M059J (cell line): ENCODE measurements at regions not wholly inside any gene's neighbourhood (a gene's known extent, or its start where the extent isn't known, plus 50 kb on each side); places are given as distances from the start of the nearest gene placed in this dataset.
"Not testable (repeated sequence)": the region's sequence is repeated elsewhere in the genome, so short reads cannot be mapped to it uniquely, and the experiment has no call there.

Source experiments
- DNase-seq: peaks from one replicate; pipeline ENCODE4 v3.0.0-alpha.2; 2012; ENCODE audit warnings: low read depth

DNA sequence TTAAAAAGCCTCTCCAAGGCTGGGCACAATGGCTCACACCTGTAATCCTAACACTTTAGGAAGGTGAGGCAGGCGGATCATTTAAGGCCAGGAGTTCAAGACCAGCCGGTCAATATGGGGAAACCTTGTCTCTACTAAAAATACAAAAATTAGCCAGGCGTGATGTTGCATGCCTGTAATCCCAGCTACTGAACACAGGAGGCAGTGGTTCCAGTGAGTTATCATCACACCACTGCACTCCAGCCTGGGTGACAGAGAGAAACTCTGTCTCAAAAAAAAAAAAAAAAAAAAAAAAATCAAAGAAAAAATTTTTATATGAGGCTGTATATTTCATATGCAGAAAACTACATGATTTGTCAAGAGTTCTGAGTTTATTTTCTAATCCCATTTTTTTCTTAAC is 1107.1 kb upstream of the TMPRSS15 start:
- DNase-seq, result no peak

DNA sequence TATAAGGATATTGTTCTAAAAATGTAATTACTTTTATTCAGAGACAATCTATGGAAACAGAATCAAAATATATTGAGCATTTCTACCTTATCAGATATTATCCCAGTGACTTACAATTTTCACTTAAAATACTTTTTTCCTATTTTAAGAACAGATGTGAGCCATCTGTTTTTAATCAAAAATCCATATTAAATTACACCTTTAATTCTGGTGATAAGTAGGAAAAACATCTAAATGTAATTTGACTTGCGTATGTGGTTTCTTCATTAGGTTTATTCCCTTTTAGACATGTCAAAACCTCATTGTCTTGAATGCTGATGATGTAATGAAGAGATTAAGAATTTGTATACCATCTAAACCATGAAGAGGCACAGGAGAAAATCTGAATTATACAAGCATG is 1118.8 kb upstream of the TMPRSS15 start:
- DNase-seq, result no peak

DNA sequence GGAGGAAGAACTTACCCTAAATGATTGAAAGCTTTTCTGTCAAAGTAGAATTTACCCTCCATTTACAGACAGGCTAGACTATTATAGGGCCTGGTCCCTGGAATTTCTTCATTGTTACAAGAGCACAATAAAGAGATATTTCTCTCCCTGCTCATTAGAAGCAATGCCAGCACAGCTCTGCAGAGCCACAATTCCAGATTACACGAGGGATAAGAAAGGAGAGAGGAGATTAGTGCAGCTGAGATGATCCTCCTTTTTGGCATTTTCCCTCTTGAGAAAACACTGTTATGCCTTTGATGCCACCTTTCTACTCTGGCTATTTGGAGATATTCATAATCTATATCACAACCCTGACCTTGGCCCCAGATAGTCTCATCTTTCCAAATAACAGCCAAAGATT is 1119.5 kb upstream of the TMPRSS15 start:
- DNase-seq, result no peak

DNA sequence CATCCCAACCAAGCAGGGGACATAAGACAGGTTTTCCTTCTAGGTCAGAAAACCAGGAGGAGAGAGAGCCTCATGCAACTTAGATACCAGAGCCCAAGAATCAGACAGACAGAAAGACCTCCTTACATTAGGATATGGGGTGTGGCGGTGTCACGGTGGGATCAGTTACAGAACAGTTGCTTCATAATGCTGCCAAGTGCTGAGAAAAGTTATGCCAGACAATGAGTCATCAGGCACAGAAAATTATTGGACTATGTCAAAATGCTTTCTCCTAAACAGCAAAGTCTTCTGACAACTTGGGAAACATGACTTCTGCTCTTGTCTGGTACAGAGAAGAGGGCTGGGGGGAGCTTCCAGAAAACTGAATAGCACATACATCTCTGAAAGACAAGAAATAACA is 1120.2 kb upstream of the TMPRSS15 start:
- DNase-seq, result no peak

DNA sequence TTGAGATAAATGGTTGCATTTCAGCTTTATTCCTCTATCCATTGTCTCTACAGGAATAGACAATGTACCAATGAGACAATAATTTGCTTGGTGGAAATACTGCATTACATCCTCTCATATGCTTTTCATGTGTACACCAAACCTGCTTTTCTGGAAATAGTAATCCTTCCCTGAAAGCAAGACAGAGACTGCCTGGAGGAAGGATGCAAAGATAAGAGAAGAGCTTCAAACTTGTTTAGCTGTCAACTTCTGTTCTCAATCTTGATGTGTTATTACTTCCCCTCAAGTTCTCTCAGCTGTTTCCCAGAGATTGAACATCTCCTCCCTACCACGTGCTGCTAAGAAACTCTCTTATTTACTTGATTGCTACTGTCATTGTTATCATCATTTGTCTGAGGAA is 1125.4 kb upstream of the TMPRSS15 start:
- no peak for DNase-seq

DNA sequence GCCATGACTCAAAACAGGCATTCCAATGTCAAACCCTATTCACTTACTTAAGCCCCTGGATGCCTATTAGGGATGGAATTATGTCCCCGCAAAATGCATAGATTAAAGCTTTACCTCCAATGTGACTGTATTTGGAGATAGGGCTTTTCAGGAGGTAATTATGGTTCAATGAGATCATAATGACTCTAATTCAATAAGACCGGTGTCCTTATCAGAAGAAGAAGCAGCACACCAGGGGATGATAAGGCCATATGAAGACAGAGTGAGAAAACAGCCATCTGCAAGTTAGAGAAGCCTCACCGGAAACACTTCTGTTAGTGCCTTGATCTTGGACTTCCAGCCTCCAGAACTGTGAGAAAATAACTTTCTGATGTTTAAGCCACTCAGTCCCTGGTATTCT is 1131.8 kb upstream of the TMPRSS15 start:
- DNase-seq, result no peak

DNA sequence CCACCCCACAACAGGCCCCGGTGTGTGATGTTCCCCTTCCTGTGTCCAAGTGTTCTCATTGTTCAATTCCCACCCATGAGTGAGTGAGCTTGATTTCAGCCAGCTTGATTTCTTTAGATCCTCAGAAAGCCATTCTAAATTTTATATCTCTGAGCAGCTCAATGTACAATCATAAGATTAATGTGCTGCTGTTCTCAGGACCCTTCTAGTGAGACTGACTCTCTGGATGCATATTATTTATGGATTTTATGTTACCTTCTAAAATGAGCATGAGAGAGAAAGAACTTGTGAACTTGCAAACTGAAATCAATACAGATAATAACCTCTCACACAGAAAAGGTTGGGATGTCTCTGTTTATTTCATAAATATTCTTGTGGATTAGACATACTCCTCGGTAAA is 1133.5 kb upstream of the TMPRSS15 start:
- DNase-seq, result no peak

DNA sequence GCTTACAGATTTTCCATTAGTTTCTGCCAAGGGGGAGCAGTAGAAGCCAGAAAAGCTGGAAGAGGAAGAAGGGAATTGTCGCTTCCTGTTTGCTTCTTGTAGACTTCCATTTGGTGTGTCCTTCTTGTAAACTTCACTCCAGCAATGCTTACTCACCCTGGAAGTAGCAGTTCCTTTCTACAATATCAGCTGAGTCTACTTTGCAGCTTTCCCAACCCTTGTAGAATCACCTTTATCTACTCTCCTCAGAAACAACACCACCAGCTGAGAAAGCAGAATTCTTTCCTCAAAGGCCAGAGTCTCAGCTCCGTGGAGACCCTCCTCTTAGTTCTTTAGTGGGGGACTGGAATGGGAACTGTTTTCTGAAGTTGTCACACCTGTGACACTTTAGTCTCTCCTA is 1136.7 kb upstream of the TMPRSS15 start:
- DNase-seq, result no peak

DNA sequence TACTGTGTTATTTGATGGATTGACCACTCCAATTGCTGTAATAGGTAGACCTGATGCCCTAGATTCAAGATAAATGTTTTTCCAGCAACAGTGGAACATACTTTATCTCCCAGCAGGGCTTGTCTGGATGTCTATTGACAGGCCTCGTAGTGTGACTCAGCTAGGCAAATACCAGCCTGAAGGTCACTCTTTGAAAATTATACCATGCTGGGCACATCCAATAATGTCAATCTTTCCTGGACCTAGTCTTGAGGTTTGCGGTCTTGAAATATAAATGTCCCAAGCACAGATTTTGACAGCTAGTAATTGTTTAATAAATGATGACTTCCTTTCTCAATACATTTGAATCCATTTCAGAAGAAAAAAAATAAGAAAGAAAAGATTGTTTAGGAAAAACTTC is 1138.0 kb upstream of the TMPRSS15 start:
- DNase-seq, result no peak

DNA sequence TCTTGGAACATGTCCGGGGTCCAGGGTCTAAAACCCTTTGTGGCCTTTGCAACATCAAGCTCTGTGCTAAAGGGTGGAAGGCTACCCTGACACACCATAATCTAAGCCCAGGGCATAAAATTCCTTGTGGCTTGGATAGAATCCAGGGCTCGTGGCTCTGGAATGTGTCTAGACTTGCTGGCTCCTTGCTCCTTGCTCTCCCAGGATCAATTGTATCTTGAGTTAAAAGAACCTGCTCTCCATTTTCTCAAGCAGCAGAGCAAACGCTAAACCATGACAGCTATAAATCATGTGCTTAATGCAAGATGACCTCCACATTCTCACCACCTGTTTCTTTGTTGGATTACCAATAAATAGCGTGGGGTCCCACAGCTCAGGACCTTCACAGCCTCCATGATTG is 1140.9 kb upstream of the TMPRSS15 start:
- not testable (repeated sequence) for DNase-seq

DNA sequence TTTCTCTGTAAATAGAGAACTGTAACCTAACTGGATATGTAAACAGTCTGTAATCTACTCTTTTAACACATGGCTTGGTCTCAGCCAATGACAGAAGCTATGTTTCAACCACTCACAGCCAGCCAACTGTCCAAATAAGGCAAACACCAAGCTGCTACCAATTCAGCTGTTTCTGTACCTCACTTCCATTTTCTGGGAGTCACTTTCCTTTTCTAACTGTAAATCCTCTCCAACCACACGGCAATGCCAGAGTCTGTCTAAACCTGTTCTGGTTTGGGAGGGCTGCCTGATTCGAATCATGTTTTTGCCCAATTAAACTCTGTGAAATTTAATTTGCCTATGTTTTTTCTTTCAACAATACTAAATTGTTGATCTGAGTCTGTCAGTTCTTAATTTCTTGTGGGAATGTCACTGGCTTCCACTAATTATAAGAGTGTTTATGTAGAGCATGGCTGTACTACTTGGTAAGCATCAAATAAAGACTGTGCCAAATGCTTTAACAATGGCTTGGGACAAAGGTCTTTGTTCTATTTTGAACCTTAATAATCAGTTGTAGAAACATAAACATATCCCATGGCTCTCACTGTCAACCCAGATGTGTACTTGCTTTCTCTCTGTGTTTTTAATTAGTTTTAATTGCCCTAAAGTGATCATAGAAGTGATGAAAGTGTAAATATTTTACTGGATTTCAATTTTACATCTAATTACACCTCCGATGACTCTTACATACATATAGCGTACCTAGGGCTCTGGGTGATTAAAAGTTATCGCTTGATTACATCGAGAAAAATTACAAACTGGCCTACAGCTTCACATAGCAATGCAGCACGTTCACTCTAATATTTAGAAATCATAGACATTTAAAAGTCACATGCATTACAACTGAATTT is 1144.6 kb upstream of the TMPRSS15 start:
- DNase-seq, result no peak

DNA sequence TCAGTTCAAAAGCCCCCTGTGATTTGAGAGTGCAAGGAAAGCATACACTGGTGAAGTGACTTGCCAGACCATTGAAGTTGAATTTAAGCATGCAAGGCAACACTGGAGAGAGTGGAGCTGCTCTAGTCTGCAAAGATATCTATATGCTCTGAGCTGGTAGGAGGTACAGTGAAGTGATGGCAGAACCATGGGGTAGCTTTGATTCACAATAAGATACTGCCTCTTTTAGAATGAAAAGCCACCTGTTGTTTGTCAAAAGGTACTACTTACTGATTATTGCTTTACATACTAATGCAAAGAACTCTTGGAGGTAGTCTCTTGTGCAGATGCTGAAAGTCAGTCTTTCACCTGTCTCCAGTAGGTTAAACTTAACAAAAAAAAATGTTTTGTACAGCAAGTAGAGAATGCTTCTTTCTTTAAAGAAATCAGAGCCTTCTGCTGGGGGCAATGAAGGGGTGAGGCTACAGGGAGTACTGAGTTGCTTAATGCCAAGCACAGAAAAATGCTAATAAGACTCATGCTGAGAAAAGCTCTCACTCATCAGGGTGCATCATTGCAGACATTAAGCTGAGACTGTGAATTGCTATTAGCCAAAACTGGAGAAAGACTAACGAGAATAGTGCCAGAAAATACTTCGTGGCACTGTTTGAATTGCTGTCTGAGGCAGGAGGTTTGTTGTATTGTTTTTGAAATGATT is 1150.5 kb upstream of the TMPRSS15 start:
- no peak for DNase-seq

DNA sequence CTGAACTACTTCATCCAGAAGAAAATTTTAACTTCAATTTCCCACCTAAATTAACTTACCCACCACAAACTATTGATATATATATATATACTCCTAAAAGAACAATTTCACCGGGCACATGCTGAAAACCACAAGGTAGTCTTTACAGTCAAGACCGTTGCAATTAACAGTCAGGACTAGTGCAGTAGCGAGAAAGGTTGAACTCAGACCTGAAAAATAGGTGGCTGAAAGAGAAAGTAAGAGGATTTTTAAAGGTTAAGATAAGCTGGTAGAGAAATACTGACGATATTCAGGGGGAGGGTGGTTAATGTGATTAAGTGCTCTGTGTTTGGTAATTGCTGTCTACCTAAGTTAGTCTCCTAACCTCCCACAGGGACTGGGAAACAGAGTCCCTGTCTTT is 1153.5 kb upstream of the TMPRSS15 start:
- no peak for DNase-seq

DNA sequence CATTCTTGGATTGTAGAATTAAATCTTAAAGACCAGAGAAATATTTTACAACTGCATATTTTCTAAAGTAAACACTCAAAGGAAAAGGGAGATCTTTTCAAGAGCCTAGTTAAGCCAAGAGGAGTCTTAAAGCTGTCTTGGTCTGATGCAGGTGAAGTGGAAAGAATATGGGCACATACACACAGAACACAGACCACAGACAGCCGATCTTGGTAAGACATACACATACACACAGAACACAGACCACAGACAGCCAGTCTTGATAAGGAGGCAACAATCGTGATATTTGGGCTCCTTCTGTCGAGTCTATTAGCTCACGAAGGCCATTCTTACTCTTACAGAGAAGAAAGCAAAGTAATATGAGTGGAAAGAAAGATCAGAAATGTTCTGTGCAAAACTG is 1153.9 kb upstream of the TMPRSS15 start:
- no peak for DNase-seq

DNA sequence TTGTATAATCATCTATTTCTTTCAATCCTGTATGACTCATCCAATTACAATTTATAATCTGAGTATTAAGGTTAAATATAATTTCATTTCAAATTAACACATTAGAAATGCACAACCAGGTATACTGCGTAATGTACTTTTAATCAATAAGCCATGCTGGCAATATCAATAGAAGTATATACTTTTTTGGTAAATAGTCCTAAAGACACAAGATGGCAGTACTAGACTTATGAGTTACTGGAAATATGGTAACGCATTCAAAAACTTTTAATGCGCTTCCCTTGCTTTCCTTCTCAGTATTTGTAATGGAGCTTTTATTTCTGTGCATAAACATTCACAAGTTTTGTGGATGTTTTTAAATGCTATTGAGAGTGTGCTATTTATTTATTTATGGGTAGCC is 1162.0 kb upstream of the TMPRSS15 start:
- no peak for DNase-seq

DNA sequence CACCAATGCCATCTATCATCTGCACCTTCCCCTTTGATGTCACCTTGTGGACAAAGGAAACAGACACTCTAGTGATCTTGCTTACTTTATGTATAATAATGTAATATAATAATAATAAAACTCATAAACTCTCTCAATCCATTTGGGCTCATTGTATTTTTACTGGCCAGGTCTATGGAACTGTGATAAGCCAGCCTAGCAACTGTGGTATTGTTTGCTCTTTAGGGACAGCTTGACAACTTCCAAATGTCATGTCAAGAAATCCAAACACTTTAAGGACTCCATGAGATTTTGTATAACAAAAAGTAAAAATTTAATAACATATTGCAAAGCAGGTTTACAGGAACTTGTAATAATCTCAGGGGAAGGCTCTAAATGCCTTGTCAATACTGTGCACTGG is 1163.4 kb upstream of the TMPRSS15 start:
- no peak for DNase-seq

DNA sequence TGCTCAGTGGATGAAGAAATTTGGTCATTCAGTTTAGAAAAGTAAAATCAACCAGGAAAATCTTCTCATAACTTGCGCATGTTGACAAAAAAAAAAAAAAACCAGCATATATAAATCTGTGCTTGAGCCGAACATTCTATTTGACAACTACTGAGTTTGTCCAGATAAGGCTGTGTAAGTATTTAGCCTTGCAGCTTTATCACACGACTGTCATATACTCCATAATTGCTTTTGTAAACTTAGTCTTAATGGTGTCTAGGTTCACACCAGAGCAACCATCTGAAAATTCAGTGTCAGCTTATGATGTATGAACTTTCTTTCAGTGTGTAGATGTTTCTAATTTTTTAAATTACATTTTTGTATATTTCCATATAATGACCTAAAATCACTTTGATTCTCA is 1173.8 kb upstream of the TMPRSS15 start:
- DNase-seq, result no peak

DNA sequence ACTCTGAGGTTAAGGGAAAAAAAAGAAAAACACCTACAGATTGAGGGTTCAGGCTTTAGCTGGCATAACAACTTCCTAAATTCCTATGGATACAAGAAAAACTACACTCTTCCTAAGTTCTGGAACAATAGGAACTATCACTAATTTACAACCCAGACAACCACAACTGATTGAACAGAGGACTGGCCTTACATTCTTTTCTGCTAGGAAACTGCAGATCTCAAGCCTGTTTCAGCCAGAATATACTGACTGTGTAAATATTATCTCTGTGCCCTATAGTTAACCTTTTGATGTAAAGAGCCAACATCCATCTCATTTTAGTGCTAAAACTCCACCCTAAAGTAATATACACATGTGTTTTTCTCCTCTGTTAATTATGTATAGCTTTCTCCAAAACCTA is 1186.5 kb upstream of the TMPRSS15 start:
- DNase-seq, result no peak

DNA sequence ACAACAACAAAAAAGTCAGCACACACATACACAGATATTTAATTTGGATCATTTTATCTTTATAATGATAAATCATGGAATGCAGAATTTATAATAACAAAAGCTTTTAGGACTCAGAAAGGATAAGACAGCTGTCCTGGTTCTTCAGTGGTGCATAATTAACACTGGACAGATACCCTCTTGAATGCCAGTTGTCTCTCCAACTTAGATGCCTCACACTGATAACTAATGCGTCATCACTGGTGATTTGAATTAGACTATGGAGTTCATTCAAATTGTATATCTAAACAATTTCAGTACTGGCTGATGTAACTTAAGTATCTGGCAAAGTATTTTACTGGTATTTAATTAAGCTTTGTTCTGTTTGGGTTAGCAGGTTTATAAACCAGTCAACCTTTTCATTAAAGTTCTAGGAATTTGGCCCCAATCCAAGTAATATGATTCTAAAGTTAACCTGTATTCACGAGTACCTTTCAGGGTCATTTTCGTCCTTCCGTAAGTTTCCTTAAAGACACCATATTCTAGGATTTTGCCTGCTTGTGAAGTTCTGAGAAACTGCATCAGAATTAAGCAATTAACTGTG is 1199.5 kb upstream of the TMPRSS15 start:
- no peak for DNase-seq

DNA sequence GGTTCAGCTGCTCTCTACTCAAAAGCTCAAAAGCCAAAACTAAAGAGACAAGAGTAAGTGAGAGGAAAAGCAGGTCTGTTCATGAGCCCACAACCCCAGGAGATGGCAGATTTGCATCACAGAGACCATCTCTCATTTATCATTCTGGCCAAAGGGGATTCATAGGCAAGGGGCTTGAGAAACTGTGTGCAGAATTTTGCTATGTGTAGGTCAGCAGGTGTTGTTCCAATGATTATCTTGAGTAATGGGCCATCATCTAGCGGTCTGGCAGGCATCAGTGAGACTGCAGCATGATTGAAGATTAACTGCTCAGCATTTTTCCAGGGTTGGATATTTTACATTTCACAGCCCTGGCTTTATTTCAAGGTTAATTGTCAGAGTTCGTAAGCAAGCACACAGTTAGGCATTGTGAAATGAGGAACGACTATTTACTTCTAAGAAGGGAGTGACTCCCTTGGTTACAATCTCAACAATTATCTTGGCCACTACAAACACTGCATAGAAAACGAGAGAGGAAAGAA is 1204.6 kb upstream of the TMPRSS15 start:
- no peak for DNase-seq

DNA sequence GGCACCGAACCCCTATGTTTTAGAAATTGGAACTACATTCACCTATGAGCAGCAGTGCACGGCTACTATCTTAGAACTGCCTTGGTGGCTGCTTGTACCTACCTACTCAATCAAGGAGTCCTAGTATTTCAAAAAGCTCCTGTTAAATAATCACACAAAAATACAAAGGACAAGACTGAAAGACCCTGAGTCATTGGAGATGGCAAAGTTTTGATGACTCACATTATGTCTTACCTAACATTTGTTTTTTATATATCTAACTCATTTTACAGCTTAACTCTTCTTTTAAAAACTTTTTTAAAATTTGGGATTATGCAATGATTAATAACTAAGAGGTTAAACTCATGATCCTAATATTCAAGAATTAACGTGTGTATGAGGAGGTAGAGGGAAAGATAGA is 1206.0 kb upstream of the TMPRSS15 start:
- DNase-seq, result no peak

DNA sequence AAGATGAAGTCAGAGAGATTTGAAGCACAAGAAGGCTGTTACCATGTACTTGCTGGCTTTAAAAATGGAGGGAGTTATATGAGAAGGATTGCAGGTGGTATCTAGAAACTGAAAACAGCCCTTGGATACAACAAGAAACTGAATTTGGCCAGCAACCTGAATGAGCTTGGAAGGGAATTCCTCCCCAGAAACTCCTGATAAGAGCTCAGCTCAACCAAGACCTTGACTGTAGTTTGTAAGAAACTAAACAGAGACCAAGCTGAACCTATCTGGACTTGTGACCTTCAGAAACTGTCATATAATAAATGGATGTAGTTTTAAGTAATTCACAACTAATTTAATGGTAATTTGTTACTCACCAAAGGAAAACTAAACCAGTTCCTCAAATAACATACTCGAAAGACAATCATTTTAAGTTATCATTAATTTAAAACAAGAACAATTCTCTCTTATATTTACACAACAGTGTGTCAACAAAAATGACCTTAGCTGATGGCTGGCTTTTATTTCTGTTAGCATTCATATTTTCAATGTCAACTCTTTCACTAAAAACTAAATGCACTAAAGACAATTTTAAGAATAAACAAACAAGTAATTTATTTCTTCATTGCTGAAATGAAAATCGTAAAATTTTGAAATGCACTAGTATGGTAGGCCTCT is 1218.4 kb upstream of the TMPRSS15 start:
- DNase-seq, result no peak
